ENCODE measurements at regions not wholly inside any gene's neighbourhood (a gene's known extent, or its start where the extent isn't known, plus 50 kb on each side); places are given as distances from the start of the nearest gene placed in this dataset.
"Not testable (repeated sequence)": the region's sequence is repeated elsewhere in the genome, so short reads cannot be mapped to it uniquely, and the experiment has no call there.

DNA sequence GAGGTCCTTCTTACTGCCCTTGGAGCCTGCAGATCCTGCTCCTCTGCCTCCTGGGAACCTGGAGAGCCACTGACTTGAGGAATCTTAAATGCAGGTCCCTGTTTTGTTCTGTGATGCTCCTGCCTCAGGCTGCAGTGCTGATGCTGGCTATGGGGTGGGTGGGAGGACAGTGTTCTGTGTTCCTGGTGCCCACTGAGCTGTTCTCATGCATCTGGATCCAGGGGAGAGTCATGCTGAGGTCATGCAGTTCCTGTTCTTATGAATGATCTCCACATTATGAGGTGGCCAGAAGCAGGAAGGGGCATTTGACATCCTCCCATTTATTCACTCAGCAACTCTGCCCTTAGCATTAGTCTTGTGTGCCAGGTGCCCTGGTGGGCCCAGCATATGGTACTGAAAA lies 113.5 kb upstream of the KCNJ18 start:
- H3K9me3 Mint-ChIP-seq, result peaks cover 52 to 57% of the 10 kb centered on the region in 2 experiments
- not testable (repeated sequence) for H4K20me1 ChIP-seq (ENCODE audit: control insufficient read depth, insufficient read depth, insufficient read length); H4K5ac ChIP-seq (ENCODE audit: insufficient read length, low read depth, low read length); H3K36me3 Mint-ChIP-seq (ENCODE audit: insufficient read depth in 1 of 3, low read depth in 3 of 3); H4K8ac ChIP-seq (replicated peaks; ENCODE audit: insufficient read length, low read depth, low read length); H2BK20ac ChIP-seq (ENCODE audit: low read depth, low read length, poor library complexity, severe bottlenecking); H3K4me3 Mint-ChIP-seq; DNase-seq; H3K56ac ChIP-seq (ENCODE audit: insufficient read length, low read depth, low read length); H4K91ac ChIP-seq (ENCODE audit: insufficient read length, low read depth, low read length); H3K23ac ChIP-seq (ENCODE audit: insufficient read length, low read depth, low read length); H3K4me2 ChIP-seq (ENCODE audit: insufficient read depth, insufficient read length, low read length); H3K14ac ChIP-seq (ENCODE audit: insufficient read depth, low read length); H3K4me1 ChIP-seq (ENCODE audit: insufficient read depth, low read length); H3K79me1 ChIP-seq (ENCODE audit: insufficient read depth, low read depth, low read length, poor library complexity, severe bottlenecking); H3T11ph ChIP-seq (ENCODE audit: low read length); H2AK5ac ChIP-seq (ENCODE audit: insufficient read length, low read length); H3K79me2 ChIP-seq (ENCODE audit: insufficient read depth, low read length); H3K27me3 ChIP-seq (ENCODE audit: insufficient read depth, low read length); H3K4ac ChIP-seq (ENCODE audit: low read depth, low read length); H2BK5ac ChIP-seq (ENCODE audit: insufficient read length, low read length); H3K9ac ChIP-seq (ENCODE audit: extremely low read depth, insufficient read length, low read length); H2AFZ ChIP-seq (ENCODE audit: low read length); H3K27ac Mint-ChIP-seq; H2BK15ac ChIP-seq (ENCODE audit: low read depth, low read length); H2BK120ac ChIP-seq (ENCODE audit: low read depth, low read length, poor library complexity, severe bottlenecking); H3K18ac ChIP-seq (ENCODE audit: insufficient read length, low read depth, low read length); H3K4me1 Mint-ChIP-seq; H3K27me3 Mint-ChIP-seq (ENCODE audit: low read depth); H2BK12ac ChIP-seq (ENCODE audit: insufficient read length, low read depth, low read length); H3K23me2 ChIP-seq (ENCODE audit: insufficient read length, low read depth, low read length, poor library complexity, severe bottlenecking); H3K27ac ChIP-seq (ENCODE audit: insufficient read length, low read depth, low read length)
- H3K9me3 ChIP-seq (ENCODE audit: control insufficient read depth, low read depth, low read length), result peaks cover 38% of the 10 kb centered on the region

All from H9 (cell line).